HG03060 (cell line): ENCODE measurements at regions not wholly inside any gene's neighbourhood (a gene's known extent, or its start where the extent isn't known, plus 50 kb on each side); places are given as distances from the start of the nearest gene placed in this dataset.

Source experiments
- ATAC-seq: cut with Tn5 transposase; IDR thresholded peaks from one replicate; pipeline ENCODE4 v1.9.1; 2021; ENCODE audit warnings: low read depth, moderate number of reproducible peaks; ENCODE audit not compliant: unreplicated experiment

DNA sequence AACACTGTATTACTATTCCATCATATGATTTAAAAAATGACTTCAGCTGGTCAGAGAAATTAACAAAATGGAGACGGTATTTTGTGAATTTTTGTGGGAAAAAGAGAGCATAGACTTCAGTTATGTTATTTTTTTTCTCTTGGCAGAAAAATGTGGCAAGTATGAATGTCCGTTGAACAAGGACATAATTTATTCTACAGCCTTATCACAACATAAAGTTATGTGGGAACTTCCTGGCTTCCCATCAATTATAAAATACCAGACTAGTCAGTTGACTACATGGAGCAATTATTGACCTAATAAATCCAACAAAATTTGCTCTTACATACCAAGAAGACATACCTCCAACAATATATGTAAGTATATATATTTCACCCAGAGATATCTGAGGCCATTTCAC lies 88.6 kb upstream of the PPP1R3A start:
- ATAC-seq: no peak

DNA sequence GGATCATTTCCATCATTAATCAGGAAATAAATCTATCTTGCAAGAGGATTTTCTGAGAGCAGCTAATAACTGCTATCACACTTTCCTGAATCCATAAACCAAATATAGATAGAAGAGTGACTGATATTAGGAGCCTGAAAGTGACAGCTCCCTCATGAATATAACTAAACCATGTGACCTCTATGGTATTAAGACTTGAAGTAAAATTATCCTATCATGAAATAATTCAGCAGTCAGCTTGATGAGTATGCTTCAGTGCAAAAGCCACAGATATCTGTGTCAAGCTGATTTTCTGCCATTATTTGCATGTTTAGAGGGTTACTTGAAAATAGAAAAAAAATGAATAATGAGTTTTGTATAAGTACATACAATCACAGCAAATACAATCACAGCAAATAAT lies 80.1 kb upstream of the PPP1R3A start:
- ATAC-seq: no peak

GRCh38 chr7:113996405-113996804 lies 77.6 kb upstream of the PPP1R3A start:
- no peak for ATAC-seq

DNA sequence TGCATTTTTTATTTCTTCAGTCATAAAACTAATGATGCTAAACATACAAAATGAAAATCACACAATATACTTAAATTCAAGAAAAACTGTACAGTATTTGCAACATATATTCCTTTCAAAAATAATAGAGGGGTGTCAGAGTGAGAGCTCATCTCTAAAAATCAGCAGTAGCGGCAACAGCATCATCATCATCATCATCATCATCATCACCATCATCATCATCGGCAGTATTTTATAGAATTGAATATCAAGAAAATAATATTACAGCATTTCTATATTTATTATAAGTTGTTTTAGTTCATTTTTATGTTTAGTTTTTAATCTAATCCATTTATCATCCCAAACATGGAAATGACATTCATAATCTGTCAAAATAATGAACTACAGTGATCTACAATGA lies 67.4 kb upstream of the PPP1R3A start:
- no peak for ATAC-seq

DNA sequence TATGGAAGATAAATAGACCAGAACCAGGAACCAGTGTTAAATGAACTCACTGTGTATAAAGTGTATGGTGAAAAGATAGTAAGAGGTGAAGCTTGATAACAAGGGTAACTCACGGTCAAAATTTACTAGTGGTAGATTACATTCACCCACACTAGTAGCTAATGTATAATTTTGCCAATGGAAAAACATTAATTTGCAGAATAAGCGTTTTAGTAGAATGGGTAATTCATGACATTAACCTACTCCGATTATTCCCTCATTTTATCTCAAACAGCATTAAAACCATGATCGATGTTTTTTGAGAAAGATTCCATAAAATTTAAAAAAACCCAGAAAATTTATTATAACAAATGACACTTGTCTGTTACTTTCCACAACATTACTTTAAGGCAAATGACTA lies 57.7 kb upstream of the PPP1R3A start:
- no peak for ATAC-seq

GRCh38 chr7:113968713-113969112 lies 49.9 kb upstream of the PPP1R3A start:
- ATAC-seq: no peak
